Spleen (tissue), 7 donors: ENCODE measurements at regions not wholly inside any gene's neighbourhood (a gene's known extent, or its start where the extent isn't known, plus 50 kb on each side); places are given as distances from the start of the nearest gene placed in this dataset.

Source experiments
- CTCF ChIP-seq, 11 experiments: fragments of 200-600 bp in 7 of 11; fragments of 450-650 bp in 4 of 11; sonication (generic) in 4 of 11; IDR thresholded peaks in 8 of 11; conservative IDR thresholded peaks in 3 of 11; 1 replicate in 7 of 11; 2 replicates in 4 of 11; pipeline versions ENCODE4 v1.4.0 to v1.8.0; 2016 to 2021; ENCODE audit warnings: antibody characterized with exemption in 11 of 11, inconsistent platforms in 4 of 11, mild to moderate bottlenecking in 1 of 11
- POLR2A ChIP-seq, 3 donors: fragments of 450-650 bp; IDR thresholded peaks; one replicate each; pipeline ENCODE4 v1.5.1; 2017; ENCODE audit warnings: antibody characterized with exemption in 3 of 3, mild to moderate bottlenecking in 1 of 3
- POLR2AphosphoS5 ChIP-seq, 3 donors: sonication (generic); formaldehyde crosslinking; IDR thresholded peaks; one replicate each; pipeline ENCODE4 v1.5.1; 2017; ENCODE audit warnings: antibody characterized with exemption in 3 of 3
- donor health status: DM: no; HTN: no; CAD: no; lungs with moderate emphysema.
- donor health status: DM: no; HTN: no; CAD: no.
- donor health status: DM: no; HTN: no; CAD: no.

- no peak for TF ChIP-seq CTCF (IDR thresholded peaks at IDR 0.05 in 8 of 11, conservative IDR thresholded peaks at IDR 0.05 in 3 of 11)
- TF ChIP-seq POLR2AphosphoS5 (IDR thresholded peaks at IDR 0.05), result no peak
- no peak for TF ChIP-seq POLR2A (IDR thresholded peaks at IDR 0.05)
Observed at GRCh38 chr1:83763361-83764095, 235.4 kb downstream of the TTLL7 start.
